Transverse colon (tissue), 4 donors: ENCODE measurements at regions not wholly inside any gene's neighbourhood (a gene's known extent, or its start where the extent isn't known, plus 50 kb on each side); places are given as distances from the start of the nearest gene placed in this dataset.

Source experiments
- DNase-seq: peaks from one replicate; pipeline ENCODE4 v3.0.0-alpha.2; 2019
- H3K27ac ChIP-seq, 4 donors: fragments of 200-600 bp; sonication (generic); 2 replicates each; pipeline ENCODE4 v1.5.1; 2016 to 2018; ENCODE audit warnings: inconsistent platforms in 4 of 4
- H3K27me3 ChIP-seq: fragments of 200-600 bp; sonication (generic); 2 replicates; pipeline ENCODE4 v1.5.1; 2017; ENCODE audit warnings: inconsistent platforms
- H3K36me3 ChIP-seq, 4 donors: fragments of 200-600 bp; sonication (generic); 2 replicates each; pipeline ENCODE4 v1.5.1; 2017 to 2019; ENCODE audit warnings: inconsistent platforms in 4 of 4
- H3K4me1 ChIP-seq, 4 donors: fragments of 200-600 bp; sonication (generic); 2 replicates each; pipeline ENCODE4 v1.5.1; 2017 to 2020; ENCODE audit warnings: inconsistent platforms in 4 of 4
- H3K4me3 ChIP-seq, 4 donors: fragments of 200-600 bp; sonication (generic); 1 replicate in 1 of 4; 2 replicates in 3 of 4; pipeline versions ENCODE4 v1.5.1 to v1.6.1; 2017 to 2019; ENCODE audit warnings: inconsistent platforms in 4 of 4
- H3K9me3 ChIP-seq, 2 donors: fragments of 200-600 bp; sonication (generic); 2 replicates each; pipeline ENCODE4 v1.5.1; 2017 to 2019; ENCODE audit warnings: inconsistent platforms in 2 of 2
- EP300 ChIP-seq: sonication (generic); formaldehyde crosslinking; IDR thresholded peaks from one replicate; pipeline ENCODE4 v1.6.1; 2017; ENCODE audit warnings: antibody characterized with exemption, low read depth
- POLR2A ChIP-seq: fragments of 450-650 bp; IDR thresholded peaks from one replicate; pipeline ENCODE4 v1.6.1; 2016; ENCODE audit warnings: antibody characterized with exemption, mild to moderate bottlenecking, moderate library complexity
- POLR2AphosphoS5 ChIP-seq, 3 donors: sonication (generic); formaldehyde crosslinking; IDR thresholded peaks; one replicate each; pipeline ENCODE4 v1.6.1; 2016; ENCODE audit warnings: antibody characterized with exemption in 3 of 3
- WGBS, 2 donors: methylation state at CpG; one replicate each; pipeline ENCODE4 v1.1.5; 2018; ENCODE audit warnings: low coverage in 1 of 2; 5-methylcytosine and 5-hydroxymethylcytosine counted together
- in situ Hi-C, 4 donors: fragments of 200-750 bp; cut with MboI; loops; one replicate each; pipeline versions ENCODE4 v1.15.0 to v1.15.1; 2017; ENCODE audit warnings: low sequenced_read_pairs in 3 of 4, low pct_ligation_motif_present in 1 of 4, low pct_unique_long_range_greater_than_20kb in 1 of 4
- intact Hi-C: fragments of 100-400 bp; cut with DNase I; formaldehyde crosslinking; loops from one replicate; pipeline ENCODE4 v1.15.1; 2023; ENCODE audit warnings: low total_unique reads
- TF ChIP-seq, protein P1 (sequence below), 5 experiments: fragments of 200-600 bp in 3 of 5; fragments of 450-650 bp in 2 of 5; sonication (generic) in 3 of 5; IDR thresholded peaks; 1 replicate in 2 of 5; 2 replicates in 3 of 5; pipeline ENCODE4 v1.5.1; 2016 to 2017; ENCODE audit warnings: antibody characterized with exemption in 5 of 5, inconsistent platforms in 3 of 5, mild to moderate bottlenecking in 2 of 5, moderate library complexity in 1 of 5

DNA sequence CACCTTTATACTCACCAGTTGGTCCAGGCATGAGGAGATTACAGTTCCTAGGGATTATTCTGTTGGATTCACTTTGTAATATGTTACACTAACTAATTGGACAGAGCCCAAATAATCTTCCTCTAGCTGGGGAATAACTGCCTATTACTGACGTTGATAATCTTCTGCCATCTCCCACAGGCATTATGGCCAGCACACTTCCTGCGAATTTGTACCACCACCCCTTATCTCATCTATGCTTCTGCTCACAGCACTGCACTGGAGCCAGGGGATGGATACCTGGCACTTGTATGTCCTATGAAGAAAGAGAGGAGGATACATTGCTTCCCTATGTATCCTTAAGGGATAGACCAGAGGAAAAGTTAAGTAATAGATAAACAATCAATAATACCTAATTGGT, 494.8 kb upstream of the MAN1A1 start:
- in situ Hi-C loops, result no loop called here
- TF ChIP-seq EP300, result no peak
- TF ChIP-seq POLR2A, result no peak
- TF ChIP-seq, protein P1, sequence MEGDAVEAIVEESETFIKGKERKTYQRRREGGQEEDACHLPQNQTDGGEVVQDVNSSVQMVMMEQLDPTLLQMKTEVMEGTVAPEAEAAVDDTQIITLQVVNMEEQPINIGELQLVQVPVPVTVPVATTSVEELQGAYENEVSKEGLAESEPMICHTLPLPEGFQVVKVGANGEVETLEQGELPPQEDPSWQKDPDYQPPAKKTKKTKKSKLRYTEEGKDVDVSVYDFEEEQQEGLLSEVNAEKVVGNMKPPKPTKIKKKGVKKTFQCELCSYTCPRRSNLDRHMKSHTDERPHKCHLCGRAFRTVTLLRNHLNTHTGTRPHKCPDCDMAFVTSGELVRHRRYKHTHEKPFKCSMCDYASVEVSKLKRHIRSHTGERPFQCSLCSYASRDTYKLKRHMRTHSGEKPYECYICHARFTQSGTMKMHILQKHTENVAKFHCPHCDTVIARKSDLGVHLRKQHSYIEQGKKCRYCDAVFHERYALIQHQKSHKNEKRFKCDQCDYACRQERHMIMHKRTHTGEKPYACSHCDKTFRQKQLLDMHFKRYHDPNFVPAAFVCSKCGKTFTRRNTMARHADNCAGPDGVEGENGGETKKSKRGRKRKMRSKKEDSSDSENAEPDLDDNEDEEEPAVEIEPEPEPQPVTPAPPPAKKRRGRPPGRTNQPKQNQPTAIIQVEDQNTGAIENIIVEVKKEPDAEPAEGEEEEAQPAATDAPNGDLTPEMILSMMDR (IDR thresholded peaks at IDR 0.05), result no peak
- TF ChIP-seq POLR2AphosphoS5 (IDR thresholded peaks at IDR 0.05), result no peak
- 44 to 62% methylated on average over 2 of the region's 2 CpGs for WGBS, 2 donors

DNA sequence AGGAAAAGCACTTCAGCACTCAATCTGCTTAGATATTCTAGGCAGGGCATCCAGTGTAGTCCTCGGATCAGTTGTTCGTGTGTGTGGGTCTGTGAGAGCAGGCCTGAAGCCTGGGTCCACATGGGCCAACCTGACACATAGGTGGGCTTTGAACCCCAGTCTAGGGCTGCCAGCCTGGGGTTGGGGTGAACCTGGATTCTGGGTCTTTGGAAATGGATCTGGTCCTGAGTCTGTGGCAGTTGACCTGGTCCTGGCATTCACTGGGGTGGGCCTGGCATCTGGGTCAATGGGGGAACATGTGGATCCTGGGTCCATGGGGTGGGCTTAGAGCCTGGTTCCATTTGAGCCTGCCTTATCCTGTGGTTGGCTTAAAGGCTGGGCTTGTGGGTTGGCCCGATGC, 492.6 kb upstream of the MAN1A1 start:
- intact Hi-C loops (no loop called here), in situ Hi-C loops (no loop called here)
- no peaks in the 10 kb centered on the region for H3K36me3 ChIP-seq
- TF ChIP-seq POLR2A, result no peak
- TF ChIP-seq, protein P1 (IDR thresholded peaks at IDR 0.05), result no peak
- no peak for TF ChIP-seq EP300
- no peak overlapping the region for H3K4me3 ChIP-seq
- H3K4me1 ChIP-seq, result no peaks in the 10 kb centered on the region
- no peak for DNase-seq
- H3K9me3 ChIP-seq, result no peaks in the 10 kb centered on the region
- H3K27ac ChIP-seq, result no peak overlapping the region
- H3K27me3 ChIP-seq, result no peaks in the 10 kb centered on the region
- 74% methylated on average over 3 of the region's 3 CpGs; no CpG with 5 or more reads in 1 of the 2 donors for WGBS, 2 donors

More for the DNA sequence above, 494.8 kb upstream of the MAN1A1 start:
- H3K9me3 ChIP-seq, result no peaks in the 10 kb centered on the region
- no peak overlapping the region for H3K4me3 ChIP-seq
- intact Hi-C loops, result no loop called here
- H3K27me3 ChIP-seq, result no peaks in the 10 kb centered on the region
- no peak overlapping the region for H3K27ac ChIP-seq
- no peak for DNase-seq
- no peaks in the 10 kb centered on the region for H3K4me1 ChIP-seq
- H3K36me3 ChIP-seq, result no peaks in the 10 kb centered on the region

DNA sequence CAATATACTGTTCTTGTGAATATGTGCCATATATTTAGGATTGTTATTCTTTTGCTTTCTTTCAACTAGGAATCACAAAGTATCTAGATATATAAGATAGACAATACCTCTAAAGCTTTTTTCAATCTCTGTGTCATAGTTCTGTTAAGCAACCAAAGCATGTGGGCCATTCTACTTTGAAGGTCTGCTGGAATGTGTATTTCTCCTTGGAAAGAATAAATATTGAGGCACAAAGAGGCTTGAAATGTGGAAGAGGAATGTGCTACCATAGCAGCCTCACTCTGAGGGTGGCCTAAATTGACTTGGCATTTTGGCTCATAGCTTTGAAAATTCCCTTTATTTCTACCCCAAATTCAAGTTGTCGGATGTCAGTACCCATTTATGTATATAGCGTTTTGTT, 488.5 kb upstream of the MAN1A1 start:
- intact Hi-C loops, result no loop called here
- WGBS, 2 donors, result 88 to 90% methylated on average over 2 of the region's 2 CpGs
- in situ Hi-C loops, result no loop called here
- Histone ChIP-seq H3K36me3 (no peaks in the 10 kb centered on the region), H3K27ac (no peak overlapping the region), H3K4me3 (no peak overlapping the region), H3K27me3 (no peaks in the 10 kb centered on the region), H3K4me1 (no peaks in the 10 kb centered on the region), H3K9me3 (no peaks in the 10 kb centered on the region)
- no peak for DNase-seq
- TF ChIP-seq EP300, result no peak

DNA sequence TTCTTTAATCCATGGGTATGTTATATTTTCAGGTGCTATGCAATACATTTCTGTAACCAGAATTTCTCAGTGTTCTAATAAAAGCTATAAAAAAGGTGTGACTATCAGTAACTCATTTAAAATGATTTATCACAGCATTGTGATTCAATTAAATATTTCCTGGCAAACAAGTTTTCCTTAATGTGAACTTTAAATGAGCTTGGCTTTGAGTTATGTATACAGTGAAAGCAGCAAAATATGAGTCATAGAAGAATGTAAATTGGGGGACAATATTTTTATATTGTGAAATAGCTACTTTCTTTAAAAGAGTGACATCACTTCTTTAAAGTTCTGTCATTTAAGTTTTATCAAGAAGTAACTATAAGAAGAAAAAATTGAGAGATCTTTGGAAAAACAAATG, 484.9 kb upstream of the MAN1A1 start:
- intact Hi-C loops, result no loop called here
- no peak for DNase-seq
- Histone ChIP-seq H3K4me1 (no peaks in the 10 kb centered on the region), H3K4me3 (no peak overlapping the region), H3K27me3 (no peaks in the 10 kb centered on the region), H3K27ac (no peak overlapping the region), H3K36me3 (no peaks in the 10 kb centered on the region), H3K9me3 (no peaks in the 10 kb centered on the region)
- TF ChIP-seq, protein P1 (IDR thresholded peaks at IDR 0.05), result no peak
- no peak for TF ChIP-seq POLR2A
- TF ChIP-seq EP300, result no peak
- in situ Hi-C loops, result no loop called here

DNA sequence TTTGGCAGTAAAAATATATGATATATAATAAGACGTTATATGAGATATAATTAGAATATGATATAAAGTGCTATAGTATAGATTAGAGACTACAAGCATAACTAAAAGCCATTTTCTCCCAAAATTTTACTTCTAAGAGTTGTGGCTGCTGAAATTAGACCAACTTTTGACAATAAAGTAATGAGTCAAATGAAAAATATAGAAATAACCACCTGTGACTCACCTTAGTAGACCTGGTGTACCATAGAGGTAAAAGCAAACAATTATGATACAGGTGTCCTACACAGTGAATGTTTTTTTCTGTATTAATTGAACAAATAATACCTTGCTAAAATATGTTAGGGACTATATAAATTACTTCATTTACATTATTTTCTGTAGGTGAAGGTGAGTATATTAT, 482.9 kb upstream of the MAN1A1 start:
- 40 to 67% methylated on average over 1 of the region's 1 CpG for WGBS, 2 donors
- DNase-seq, result no peak
- H3K9me3 ChIP-seq, result no peaks in the 10 kb centered on the region
- no peaks in the 10 kb centered on the region for H3K27me3 ChIP-seq
- no peak overlapping the region for H3K27ac ChIP-seq
- H3K4me1 ChIP-seq, result no peaks in the 10 kb centered on the region
- no peaks in the 10 kb centered on the region for H3K36me3 ChIP-seq
- intact Hi-C loops (no loop called here), in situ Hi-C loops (no loop called here)
- TF ChIP-seq POLR2AphosphoS5 (IDR thresholded peaks at IDR 0.05), result no peak
- TF ChIP-seq, protein P1 (IDR thresholded peaks at IDR 0.05), result no peak
- no peak for TF ChIP-seq POLR2A
- no peak for TF ChIP-seq EP300
- H3K4me3 ChIP-seq, result no peak overlapping the region
